ENCODE measurements at regions not wholly inside any gene's neighbourhood (a gene's known extent, or its start where the extent isn't known, plus 50 kb on each side); places are given as distances from the start of the nearest gene placed in this dataset.

GRCh38 chr9:79011461-79011860, 560.3 kb upstream of the TLE4 start:
- TF ChIP-seq EZH2 (IDR thresholded peaks at IDR 0.05; ENCODE audit: low read length, missing control alignments) (no peak), CTCF (conservative IDR thresholded peaks at IDR 0.05 in 1 of 2, IDR thresholded peaks at IDR 0.05 in 1 of 2; ENCODE audit: low read depth in 1 of 2, low read length in 2 of 2) (no peak)
